GM12872 (cell line): ENCODE measurements at regions not wholly inside any gene's neighbourhood (a gene's known extent, or its start where the extent isn't known, plus 50 kb on each side); places are given as distances from the start of the nearest gene placed in this dataset.

ENCODE experiments used
- CTCF ChIP-seq: IDR thresholded peaks from 3 replicates; pipeline ENCODE4 v1.5.1; 2011; ENCODE audit warnings: low read depth, mild to moderate bottlenecking, low read length, moderate library complexity; ENCODE audit not compliant: insufficient read depth

- TF ChIP-seq CTCF: no peak
Measured at GRCh38 chr3:5479229-5479799, 291.8 kb downstream of the EDEM1 start.

- TF ChIP-seq CTCF: no peak
Measured at GRCh38 chr3:5480190-5480589, 292.7 kb downstream of the EDEM1 start.

GRCh38 chr3:5485427-5485826 lies 297.9 kb downstream of the EDEM1 start:
- TF ChIP-seq CTCF: no peak

GRCh38 chr3:5488771-5489170 lies 301.3 kb downstream of the EDEM1 start:
- TF ChIP-seq CTCF: no peak

GRCh38 chr3:5489536-5489935 lies 302.0 kb downstream of the EDEM1 start:
- no peak for TF ChIP-seq CTCF

- no peak for TF ChIP-seq CTCF
Measured at GRCh38 chr3:5494905-5495519, 307.5 kb downstream of the EDEM1 start.

- no peak for TF ChIP-seq CTCF
Measured at GRCh38 chr3:5497497-5497896, 310.0 kb downstream of the EDEM1 start.
